K562 (cell line): ENCODE measurements at regions not wholly inside any gene's neighbourhood (a gene's known extent, or its start where the extent isn't known, plus 50 kb on each side); places are given as distances from the start of the nearest gene placed in this dataset.

ENCODE experiments used
- ATAC-seq: fragments of 200-7000 bp; cut with Tn5 transposase; 3 replicates; pipeline ENCODE4 v1.9.1; 2020; ENCODE audit warnings: moderate library complexity
- BruUV-seq: library from RNA; stranded (reverse); fragments of 400-500 nt; replicated peaks from 2 replicates; lab custom pipeline; 2021; lab: Mats Ljungman, UMichigan
- CTCF ChIA-PET: fragments of 300-600 bp; formaldehyde crosslinking; extraction: SDS; loops from one replicate; lab custom pipeline; 2021; ENCODE audit warnings: low intra/inter-chr PET ratio; lab: Yijun Ruan, JAX
- POLR2A ChIA-PET: fragments of 300-600, 350-650 bp; sonication (Branson Sonifier 250); formaldehyde crosslinking; extraction: SDS; loops from one replicate; lab custom pipeline; 2021; ENCODE audit warnings: antibody characterized with exemption, inconsistent platforms; lab: Yijun Ruan, JAX
- DNase-seq, 4 experiments: peaks; one replicate each; pipeline versions ENCODE4 v3.0.0 to v3.0.0-alpha.2; 2011 to 2018; ENCODE audit warnings: low spot score in 3 of 4, mixed read lengths in 3 of 4; ENCODE audit errors: extremely low read depth in 1 of 4
- FAIRE-seq: peaks from 2 replicates; lab custom pipeline; 2011; peaks lifted over from hg19 to GRCh38; lab: Jason Lieb, UNC
- H2AFZ ChIP-seq: 2 replicates; pipeline ENCODE4 v1.6.0; 2011; ENCODE audit warnings: low read depth, low read length, control low read depth, inconsistent platforms
- H3K27ac ChIP-seq: fragments of 200-600 bp; 3 replicates; pipeline ENCODE4 v1.8.0; 2011; ENCODE audit warnings: low read depth, mild to moderate bottlenecking, control low read depth, inconsistent platforms, low read length, moderate library complexity, mixed read lengths; ENCODE audit errors: extremely low read depth
- H3K27me3 ChIP-seq, 2 experiments: fragments of 300-600 bp in 1 of 2; 2 replicates in 1 of 2; 3 replicates in 1 of 2; pipeline versions ENCODE4 v1.6.0 to v1.8.0; 2011; ENCODE audit warnings: inconsistent platforms in 2 of 2, low read length in 2 of 2, mild to moderate bottlenecking in 1 of 2, mixed read lengths in 1 of 2, moderate library complexity in 1 of 2; ENCODE audit not compliant: control insufficient read depth in 2 of 2, insufficient read depth in 2 of 2
- H3K36me3 ChIP-seq: fragments of 300-600 bp; 3 replicates; pipeline ENCODE4 v1.8.0; 2011; ENCODE audit warnings: mild to moderate bottlenecking, low read length, inconsistent platforms; ENCODE audit not compliant: control insufficient read depth, insufficient read depth
- H3K4me1 ChIP-seq, 2 experiments: fragments of 200-600 bp in 1 of 2; replicated peaks in 1 of 2; 2 replicates in 1 of 2; 3 replicates in 1 of 2; pipeline versions ENCODE4 v1.5.1 to v1.8.0; 2011; ENCODE audit warnings: inconsistent platforms in 2 of 2, low read length in 2 of 2, mild to moderate bottlenecking in 1 of 2, mixed read lengths in 1 of 2, moderate library complexity in 1 of 2; ENCODE audit not compliant: control insufficient read depth in 2 of 2, insufficient read depth in 2 of 2
- H3K4me2 ChIP-seq: 2 replicates; pipeline ENCODE4 v1.6.1; 2011; ENCODE audit warnings: low read length, control low read depth, inconsistent platforms, mixed read lengths; ENCODE audit not compliant: insufficient read depth
- H3K4me3 ChIP-seq: fragments of 200-600 bp; sonication (generic), shearing (Covaris generic); 2 replicates; pipeline ENCODE4 v1.5.1; 2016; ENCODE audit warnings: control low read depth, inconsistent platforms
- H3K79me2 ChIP-seq: fragments of 200-600 bp; 3 replicates; pipeline ENCODE4 v1.8.0; 2011; ENCODE audit warnings: low read length, inconsistent platforms; ENCODE audit not compliant: control insufficient read depth, insufficient read depth
- H3K9ac ChIP-seq, 2 experiments: 2 replicates each; pipeline versions ENCODE4 v1.6.0 to v1.6.1; 2011; ENCODE audit warnings: low read depth in 2 of 2, low read length in 2 of 2, control low read depth in 1 of 2, inconsistent platforms in 1 of 2, mild to moderate bottlenecking in 1 of 2, mixed read lengths in 1 of 2; ENCODE audit not compliant: insufficient read depth in 1 of 2
- H3K9me1 ChIP-seq: one replicate; pipeline ENCODE4 v1.6.0; 2011; ENCODE audit warnings: inconsistent platforms, mild to moderate bottlenecking, low read length, moderate library complexity; ENCODE audit not compliant: control insufficient read depth, insufficient read depth
- H3K9me3 ChIP-seq: replicated peaks from 2 replicates; pipeline ENCODE4 v1.5.1; 2011; ENCODE audit warnings: low read depth, low read length, inconsistent platforms; ENCODE audit not compliant: control insufficient read depth, insufficient read depth
- H4K20me1 ChIP-seq: replicated peaks from 2 replicates; pipeline ENCODE4 v1.6.1; 2011; ENCODE audit warnings: low read length, inconsistent platforms, mixed read lengths; ENCODE audit not compliant: control insufficient read depth, insufficient read depth
- ARNT ChIP-seq, 2 experiments: fragments of 450-650 bp; IDR thresholded peaks; 2 replicates each; pipeline ENCODE4 v1.6.1; 2016; ENCODE audit warnings: mild to moderate bottlenecking in 1 of 2
- HMG20A ChIP-seq: fragments of 450-650 bp; formaldehyde crosslinking; conservative IDR thresholded peaks from 2 replicates; pipeline ENCODE4 v1.4.0; 2020; ENCODE audit warnings: mild to moderate bottlenecking, mixed read lengths
- ILF3 ChIP-seq: fragments of 450-650 bp; IDR thresholded peaks from 2 replicates; pipeline ENCODE4 v1.6.1; 2018; ENCODE audit warnings: antibody characterized with exemption, mild to moderate bottlenecking, moderate library complexity, borderline replicate concordance
- NCOA4 ChIP-seq: fragments of 450-650 bp; IDR thresholded peaks from 2 replicates; pipeline ENCODE4 v1.6.1; 2018; ENCODE audit warnings: mild to moderate bottlenecking; ENCODE audit not compliant: partially characterized antibody
- PML ChIP-seq: IDR thresholded peaks from 2 replicates; pipeline ENCODE4 v1.6.1; 2012; ENCODE audit warnings: low read length, inconsistent platforms
- POLR3G ChIP-seq: IDR thresholded peaks from 2 replicates; pipeline ENCODE4 v1.6.1; 2011; ENCODE audit not compliant: insufficient read length, insufficient replicate concordance; ENCODE audit errors: extremely low read depth
- ZNF217 ChIP-seq: sonication (generic); formaldehyde crosslinking; IDR thresholded peaks from 2 replicates; pipeline ENCODE4 v1.8.0; 2022; ENCODE audit warnings: mild to moderate bottlenecking, missing genetic modification reagents
- ZNF778 ChIP-seq: fragments of 450-650 bp; formaldehyde crosslinking; IDR thresholded peaks from 2 replicates; pipeline ENCODE4 v1.4.0; 2020; ENCODE audit warnings: mild to moderate bottlenecking, moderate library complexity
- WGBS: fragments of 100-300 bp; shearing (Covaris generic); methylation state at CpG from one replicate; pipeline ENCODE4 v1.1.6; 2016; ENCODE audit warnings: low coverage, mixed read lengths; ENCODE audit not compliant: insufficient coverage; ENCODE audit errors: missing lambda C conversion rate; 5-methylcytosine and 5-hydroxymethylcytosine counted together
- in situ Hi-C: fragments of 300-500 bp; cut with MboI; formaldehyde crosslinking; loops from 4 replicates; pipeline ENCODE4 v1.15.0; 2018; ENCODE audit warnings: inconsistent platforms, mixed read lengths
- intact Hi-C: fragments of 100-400 bp; cut with micrococcal nuclease; formaldehyde crosslinking; loops from 2 replicates; pipeline ENCODE4 v1.14.2; 2022
- TF ChIP-seq, protein P1 (sequence below): fragments of 250-450 bp; sonication (Bioruptor Pico); IDR thresholded peaks from 2 replicates; pipeline ENCODE4 v1.6.1; 2021; ENCODE audit warnings: mild to moderate bottlenecking
- TF ChIP-seq, protein P2 (sequence below): IDR thresholded peaks from 3 replicates; pipeline ENCODE4 v1.6.1; 2011; ENCODE audit warnings: borderline replicate concordance, mild to moderate bottlenecking, moderate library complexity; ENCODE audit not compliant: insufficient read length; ENCODE audit errors: extremely low read depth
- TF ChIP-seq, protein P3 (sequence below): fragments of 450-650 bp; IDR thresholded peaks from 2 replicates; pipeline ENCODE4 v1.6.1; 2016; ENCODE audit warnings: antibody characterized with exemption
- TF ChIP-seq, protein P4 (sequence below): fragments of 250-450 bp; sonication (Bioruptor Pico); IDR thresholded peaks from 2 replicates; pipeline ENCODE4 v1.5.0; 2021

DNA sequence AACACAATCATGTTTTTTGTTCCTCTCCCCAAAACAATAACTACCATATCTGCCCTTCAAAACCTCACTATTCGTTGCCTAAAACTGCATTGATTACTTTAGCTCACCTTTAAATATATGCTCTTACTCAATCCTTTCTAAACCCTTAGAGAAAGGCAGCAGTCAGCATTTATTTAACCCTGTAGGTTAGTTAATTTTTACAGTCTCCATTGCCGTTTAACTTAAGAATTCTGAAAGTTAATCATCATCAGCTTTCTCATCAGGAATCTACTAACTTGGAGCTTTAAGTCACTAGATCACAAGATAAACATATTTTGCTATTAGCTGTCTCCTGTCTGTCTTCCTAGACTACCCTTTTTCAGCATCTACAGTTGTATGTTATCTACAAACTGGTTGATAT lies 991.9 kb downstream of the EPHA7 start:
- Histone ChIP-seq H3K27me3 (no peaks in the 10 kb centered on the region), H4K20me1 (no peaks in the 10 kb centered on the region), H2AFZ (no peak overlapping the region), H3K9ac (no peak overlapping the region), H3K79me2 (no peaks in the 10 kb centered on the region)
- no peak for ATAC-seq
- in situ Hi-C loops (no loop called here), intact Hi-C loops (no loop called here)
- POLR2A ChIA-PET, result no interaction called here
- CTCF ChIA-PET, result no interaction called here
- TF ChIP-seq HMG20A (no peak), ARNT (IDR thresholded peaks at IDR 0.05) (no peak), NCOA4 (no peak), ZNF778 (CRISPR knock-in tag) (no peak), ZNF217 (CRISPR knock-in tag) (no peak)
- TF ChIP-seq, all 486 proteins: peak for 0
- H3K27ac ChIP-seq, result no peak overlapping the region
- H3K9me3 ChIP-seq, result no peaks in the 10 kb centered on the region
- no peaks in the 10 kb centered on the region for H3K4me1 ChIP-seq
- WGBS, result 0% methylated on average over 2 of the region's 2 CpGs
- H3K36me3 ChIP-seq, result no peaks in the 10 kb centered on the region
- H3K4me3 ChIP-seq, result no peak overlapping the region
- H3K4me2 ChIP-seq, result no peak overlapping the region
- no peak for FAIRE-seq
- no TSS peak for BruUV-seq
- no peaks in the 10 kb centered on the region for H3K9me1 ChIP-seq
- DNase-seq, result no peak

DNA sequence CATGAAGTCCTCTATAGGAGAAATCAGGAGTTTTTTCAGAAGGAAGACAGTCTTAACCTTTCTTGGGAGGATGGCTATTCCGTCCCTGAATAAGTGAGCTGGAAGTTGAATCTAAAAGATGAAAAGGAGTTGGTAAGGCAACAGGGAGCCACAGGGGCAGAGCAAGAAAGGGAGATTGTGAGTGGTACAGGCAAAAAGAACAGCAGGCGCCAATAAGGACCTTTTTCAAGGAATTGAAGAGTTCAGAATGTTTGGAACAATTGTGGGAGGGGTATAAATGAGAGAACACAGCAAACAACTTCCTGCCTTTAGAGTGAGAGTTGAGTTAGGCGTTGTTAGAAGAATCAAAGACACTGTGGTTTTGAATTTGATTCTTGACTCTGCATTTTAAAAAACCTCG lies 1003.7 kb downstream of the EPHA7 start:
- H3K36me3 ChIP-seq, result no peaks in the 10 kb centered on the region
- no peak for ATAC-seq
- no peak for DNase-seq
- H3K4me3 ChIP-seq, result no peak overlapping the region
- H3K9me1 ChIP-seq, result no peaks in the 10 kb centered on the region
- BruUV-seq, result no TSS peak
- no peak overlapping the region for H3K27ac ChIP-seq
- H2AFZ ChIP-seq, result no peak overlapping the region
- H3K9me3 ChIP-seq, result no peaks in the 10 kb centered on the region
- no peak overlapping the region for H3K4me2 ChIP-seq
- no peaks in the 10 kb centered on the region for H3K27me3 ChIP-seq
- H3K79me2 ChIP-seq, result no peaks in the 10 kb centered on the region
- intact Hi-C loops, result no loop called here
- no peak for FAIRE-seq
- no peaks in the 10 kb centered on the region for H4K20me1 ChIP-seq
- ChIA-PET POLR2A (no interaction called here), CTCF (no interaction called here)
- WGBS, result 0% methylated on average over 4 of the region's 4 CpGs
- no peaks in the 10 kb centered on the region for H3K4me1 ChIP-seq
- H3K9ac ChIP-seq, result no peak overlapping the region
- in situ Hi-C loops, result no loop called here
- TF ChIP-seq, protein P1, sequence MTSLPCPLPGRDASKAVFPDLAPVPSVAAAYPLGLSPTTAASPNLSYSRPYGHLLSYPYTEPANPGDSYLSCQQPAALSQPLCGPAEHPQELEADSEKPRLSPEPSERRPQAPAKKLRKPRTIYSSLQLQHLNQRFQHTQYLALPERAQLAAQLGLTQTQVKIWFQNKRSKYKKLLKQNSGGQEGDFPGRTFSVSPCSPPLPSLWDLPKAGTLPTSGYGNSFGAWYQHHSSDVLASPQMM (CRISPR knock-in tag), result no peak
- TF ChIP-seq, protein P2, sequence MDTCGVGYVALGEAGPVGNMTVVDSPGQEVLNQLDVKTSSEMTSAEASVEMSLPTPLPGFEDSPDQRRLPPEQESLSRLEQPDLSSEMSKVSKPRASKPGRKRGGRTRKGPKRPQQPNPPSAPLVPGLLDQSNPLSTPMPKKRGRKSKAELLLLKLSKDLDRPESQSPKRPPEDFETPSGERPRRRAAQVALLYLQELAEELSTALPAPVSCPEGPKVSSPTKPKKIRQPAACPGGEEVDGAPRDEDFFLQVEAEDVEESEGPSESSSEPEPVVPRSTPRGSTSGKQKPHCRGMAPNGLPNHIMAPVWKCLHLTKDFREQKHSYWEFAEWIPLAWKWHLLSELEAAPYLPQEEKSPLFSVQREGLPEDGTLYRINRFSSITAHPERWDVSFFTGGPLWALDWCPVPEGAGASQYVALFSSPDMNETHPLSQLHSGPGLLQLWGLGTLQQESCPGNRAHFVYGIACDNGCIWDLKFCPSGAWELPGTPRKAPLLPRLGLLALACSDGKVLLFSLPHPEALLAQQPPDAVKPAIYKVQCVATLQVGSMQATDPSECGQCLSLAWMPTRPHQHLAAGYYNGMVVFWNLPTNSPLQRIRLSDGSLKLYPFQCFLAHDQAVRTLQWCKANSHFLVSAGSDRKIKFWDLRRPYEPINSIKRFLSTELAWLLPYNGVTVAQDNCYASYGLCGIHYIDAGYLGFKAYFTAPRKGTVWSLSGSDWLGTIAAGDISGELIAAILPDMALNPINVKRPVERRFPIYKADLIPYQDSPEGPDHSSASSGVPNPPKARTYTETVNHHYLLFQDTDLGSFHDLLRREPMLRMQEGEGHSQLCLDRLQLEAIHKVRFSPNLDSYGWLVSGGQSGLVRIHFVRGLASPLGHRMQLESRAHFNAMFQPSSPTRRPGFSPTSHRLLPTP, result no peak
- TF ChIP-seq, protein P3, sequence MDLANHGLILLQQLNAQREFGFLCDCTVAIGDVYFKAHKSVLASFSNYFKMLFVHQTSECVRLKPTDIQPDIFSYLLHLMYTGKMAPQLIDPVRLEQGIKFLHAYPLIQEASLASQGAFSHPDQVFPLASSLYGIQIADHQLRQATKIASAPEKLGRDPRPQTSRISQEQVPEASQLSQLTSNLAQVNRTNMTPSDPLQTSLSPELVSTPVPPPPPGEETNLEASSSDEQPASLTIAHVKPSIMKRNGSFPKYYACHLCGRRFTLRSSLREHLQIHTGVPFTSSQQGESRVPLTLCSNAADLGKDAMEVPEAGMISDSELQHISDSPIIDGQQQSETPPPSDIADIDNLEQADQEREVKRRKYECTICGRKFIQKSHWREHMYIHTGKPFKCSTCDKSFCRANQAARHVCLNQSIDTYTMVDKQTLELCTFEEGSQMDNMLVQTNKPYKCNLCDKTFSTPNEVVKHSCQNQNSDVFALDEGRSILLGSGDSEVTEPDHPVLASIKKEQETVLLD, result no peak
- TF ChIP-seq PML, result no peak
- TF ChIP-seq, protein P4, sequence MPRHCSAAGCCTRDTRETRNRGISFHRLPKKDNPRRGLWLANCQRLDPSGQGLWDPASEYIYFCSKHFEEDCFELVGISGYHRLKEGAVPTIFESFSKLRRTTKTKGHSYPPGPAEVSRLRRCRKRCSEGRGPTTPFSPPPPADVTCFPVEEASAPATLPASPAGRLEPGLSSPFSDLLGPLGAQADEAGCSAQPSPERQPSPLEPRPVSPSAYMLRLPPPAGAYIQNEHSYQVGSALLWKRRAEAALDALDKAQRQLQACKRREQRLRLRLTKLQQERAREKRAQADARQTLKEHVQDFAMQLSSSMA (CRISPR knock-in tag), result no peak
- TF ChIP-seq ILF3, result no peak
- no peak for TF ChIP-seq POLR3G
